SK-MEL-5 (cell line): ENCODE measurements at regions not wholly inside any gene's neighbourhood (a gene's known extent, or its start where the extent isn't known, plus 50 kb on each side); places are given as distances from the start of the nearest gene placed in this dataset.

ENCODE experiments used
- DNase-seq: peaks from one replicate; pipeline ENCODE4 v3.0.0-alpha.2; 2016; ENCODE audit warnings: low read depth, low spot score
- in situ Hi-C: cut with HindIII; loops from 2 replicates; pipeline ENCODE4 v1.10.0; 2016; ENCODE audit warnings: low sequenced_read_pairs, high pct_unique_total_duplicates, low pct_unique_long_range_greater_than_20kb

DNA sequence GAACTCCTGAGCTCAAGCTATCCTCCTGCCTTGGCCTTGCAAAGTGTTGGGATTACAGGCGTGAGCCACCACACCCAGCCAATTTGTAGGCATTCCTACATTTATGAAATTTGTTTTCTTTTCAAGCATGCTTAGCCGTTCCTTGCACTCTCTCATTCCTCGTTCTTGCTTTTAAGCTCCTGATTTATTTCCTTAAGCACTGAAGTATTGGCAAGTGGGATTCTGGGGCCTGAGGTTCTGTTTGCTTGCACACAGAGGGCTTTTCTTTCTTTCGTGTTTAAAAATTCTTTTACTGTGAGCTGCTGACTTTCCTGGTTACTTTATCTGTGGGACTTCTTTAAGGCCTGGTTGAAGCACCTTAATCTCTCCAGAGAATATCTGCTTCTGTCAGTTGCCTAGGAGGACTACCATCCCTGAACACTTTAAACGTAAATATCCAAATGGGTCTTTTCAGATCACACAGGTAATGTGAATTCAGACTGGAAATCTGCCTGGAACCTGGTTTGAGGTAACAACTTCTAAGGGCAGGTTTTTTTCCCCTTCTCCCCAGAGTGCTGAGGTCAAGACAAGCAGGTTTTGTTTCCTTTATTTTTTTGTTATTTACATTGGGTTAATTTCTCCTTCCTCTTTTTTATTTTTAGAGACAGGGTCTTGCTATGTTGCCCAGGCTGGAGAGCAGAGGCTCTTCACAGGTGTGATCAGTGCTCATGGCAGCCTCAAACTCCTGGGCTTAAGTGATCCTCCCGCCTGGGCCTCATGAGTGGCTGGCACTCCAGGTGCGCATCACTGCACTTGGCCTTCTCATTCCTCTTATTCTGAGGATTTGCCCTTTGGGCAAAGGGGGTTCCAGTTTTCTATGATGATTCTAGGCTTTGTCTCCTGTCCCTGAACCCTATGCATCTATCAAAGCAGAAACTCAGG, 102.9 kb downstream of the PFKFB3 start:
- in situ Hi-C loops, result no loop called here
- DNase-seq, result no peak

DNA sequence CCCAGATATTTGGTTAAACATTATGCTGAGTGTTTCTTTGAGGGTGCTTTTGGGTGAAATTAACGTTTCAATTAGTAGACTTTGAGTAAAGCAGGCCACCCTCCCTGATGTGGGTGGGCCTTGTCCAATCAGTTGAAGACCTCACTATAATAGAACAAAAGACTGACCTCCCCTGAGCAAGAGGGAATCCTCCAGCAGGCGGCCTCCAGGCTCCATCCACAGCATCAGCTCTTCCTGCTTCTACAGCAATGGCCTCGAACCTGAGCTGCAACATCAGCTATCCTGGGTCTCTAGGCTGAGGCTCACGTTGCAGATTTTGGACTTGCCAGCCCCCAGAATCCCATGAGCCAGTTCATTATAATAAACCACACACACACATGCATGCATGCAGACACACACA, 104.2 kb downstream of the PFKFB3 start:
- in situ Hi-C loops, result no loop called here

GRCh38 chr10:6309816-6310215, 107.1 kb downstream of the PFKFB3 start:
- no peak for DNase-seq
- in situ Hi-C loops, result no loop called here

More for the DNA sequence above, 104.2 kb downstream of the PFKFB3 start:
- no peak for DNase-seq

DNA sequence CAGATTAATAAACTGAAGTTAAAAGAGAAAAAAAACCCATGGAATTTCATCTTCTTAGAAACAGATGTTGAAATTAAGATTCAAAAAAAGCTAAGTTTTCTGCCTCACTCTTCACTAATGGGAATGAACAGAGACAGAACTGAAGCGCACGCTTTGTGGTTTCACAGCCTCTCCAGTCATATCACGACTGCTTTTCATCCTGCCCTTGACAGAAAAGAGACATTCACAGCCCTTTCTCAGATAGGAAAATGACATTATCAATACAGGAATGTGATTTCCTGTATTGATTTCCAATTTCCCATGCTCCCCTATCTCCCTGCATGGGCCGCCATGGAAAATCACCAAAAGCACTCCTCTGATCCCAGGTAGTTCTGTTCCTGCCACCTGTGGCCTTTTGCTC, 108.2 kb downstream of the PFKFB3 start:
- no peak for DNase-seq
- in situ Hi-C loops, result no loop called here

GRCh38 chr10:6311700-6312330, 109.1 kb downstream of the PFKFB3 start:
- in situ Hi-C loops, result no loop called here
- DNase-seq, result no peak

DNA sequence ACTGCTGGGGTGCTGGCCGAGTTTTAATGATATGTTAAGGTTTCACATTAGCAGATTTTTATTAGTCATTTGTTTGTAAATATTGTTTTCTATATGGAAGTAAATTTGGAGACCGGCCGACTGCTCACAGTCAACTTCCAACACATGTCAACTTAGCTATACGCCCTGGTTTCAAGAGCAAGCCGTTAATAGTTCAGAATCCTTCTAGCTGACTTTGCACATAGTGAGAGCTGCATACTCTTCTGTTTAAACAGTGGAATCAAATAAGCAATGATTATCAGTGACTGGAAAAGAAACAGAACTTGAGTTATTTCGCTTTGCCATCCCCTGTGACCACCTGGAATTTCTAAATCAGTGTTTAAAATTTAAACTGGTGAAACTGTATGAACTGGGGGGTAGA, 109.9 kb downstream of the PFKFB3 start:
- in situ Hi-C loops, result no loop called here
- no peak for DNase-seq

DNA sequence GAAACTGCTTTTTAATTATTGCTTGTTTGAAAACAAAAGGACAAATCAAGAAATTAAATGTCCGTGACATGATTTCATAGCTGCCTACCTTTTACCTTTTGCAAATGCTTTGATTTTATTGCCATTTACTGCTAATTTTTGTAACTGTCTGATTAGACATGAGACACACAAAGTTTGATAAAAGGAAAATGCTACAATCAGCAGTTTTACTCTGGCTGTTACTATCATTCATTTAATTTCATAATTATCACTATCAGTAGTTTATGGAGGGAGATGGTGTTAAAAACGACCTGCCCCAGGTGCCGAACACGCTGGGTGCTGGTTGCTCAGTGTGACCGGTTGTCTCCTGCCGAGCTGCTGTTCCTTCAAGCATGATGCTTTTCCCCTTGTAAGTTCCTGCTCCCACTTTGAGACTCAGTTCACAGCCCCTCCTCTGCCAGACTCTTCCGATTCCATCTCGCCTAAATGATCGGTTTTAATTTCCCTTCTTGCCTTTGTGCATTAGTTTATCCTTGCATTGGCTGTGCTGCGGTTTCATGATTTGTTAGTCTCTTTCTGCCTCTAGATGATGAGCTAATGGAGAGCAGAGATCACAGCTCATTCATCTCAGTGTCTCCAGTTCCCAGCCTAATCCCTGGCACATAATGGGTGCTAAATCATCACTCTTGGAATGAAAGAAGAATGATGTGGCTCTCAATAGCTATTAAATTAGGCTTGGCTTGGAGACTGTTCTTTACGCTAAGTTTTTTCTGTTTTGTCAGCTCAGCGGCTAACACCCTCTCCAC, 110.6 kb downstream of the PFKFB3 start:
- no peak for DNase-seq
- in situ Hi-C loops, result no loop called here

GRCh38 chr10:6314620-6315205, 112.0 kb downstream of the PFKFB3 start:
- no peak for DNase-seq
- in situ Hi-C loops, result no loop called here

GRCh38 chr10:6319119-6319518, 116.4 kb downstream of the PFKFB3 start:
- in situ Hi-C loops, result no loop called here

DNA sequence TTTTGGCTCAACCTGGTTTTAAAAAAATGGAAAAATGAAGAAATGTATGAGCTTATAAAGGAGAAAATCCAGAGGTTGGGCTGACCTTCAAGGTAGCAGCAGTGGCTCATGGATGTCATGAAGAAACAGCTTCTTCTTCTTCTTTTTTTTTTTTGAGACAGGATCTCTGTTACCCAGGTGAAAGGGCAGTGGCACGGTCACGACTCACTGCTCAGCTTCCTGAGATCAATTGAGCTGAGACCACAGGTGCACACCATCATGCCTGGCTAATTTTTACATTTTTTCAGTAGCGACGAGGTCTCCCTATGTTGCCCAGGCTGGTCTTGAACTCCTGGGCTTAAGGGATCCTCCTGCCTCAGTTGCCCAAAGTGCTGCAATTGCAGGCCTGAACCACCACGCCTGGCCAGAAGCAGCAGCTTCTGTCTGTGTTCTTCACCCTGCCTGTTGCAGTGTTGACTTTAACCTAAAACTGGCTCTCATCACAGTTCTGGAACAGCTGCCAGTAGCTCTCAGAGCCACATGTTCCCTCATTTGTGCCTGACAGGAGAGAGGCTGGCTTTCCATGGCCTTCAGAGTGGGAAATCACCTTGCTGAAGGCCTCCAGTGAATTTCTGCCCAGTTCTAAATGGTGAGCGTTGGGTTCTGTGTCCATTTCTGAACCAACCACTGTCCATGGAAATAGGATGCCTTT, 117.7 kb downstream of the PFKFB3 start:
- no peak for DNase-seq
- in situ Hi-C loops, result no loop called here

More at GRCh38 chr10:6319119-6319518, 116.4 kb downstream of the PFKFB3 start:
- no peak for DNase-seq

DNA sequence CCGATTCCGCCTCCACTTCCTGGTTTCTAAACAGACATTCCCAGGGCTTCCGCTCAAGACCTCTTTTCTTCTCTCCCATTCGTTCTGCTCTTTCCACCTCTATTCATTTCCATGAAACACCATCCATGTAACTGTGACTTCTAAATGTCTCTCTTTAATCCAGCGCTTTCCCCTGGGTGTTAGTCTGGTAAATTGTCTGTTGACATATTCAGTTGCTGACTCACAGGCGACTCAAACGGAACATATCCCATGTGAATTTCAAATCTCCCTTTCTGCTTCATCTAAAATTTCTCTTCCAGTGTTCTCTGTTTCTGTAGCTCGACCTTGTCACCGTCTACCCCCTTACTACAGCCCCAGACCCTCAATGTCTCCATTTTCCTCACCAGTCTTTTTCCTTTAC, 119.1 kb downstream of the PFKFB3 start:
- in situ Hi-C loops, result no loop called here
- no peak for DNase-seq

- in situ Hi-C loops, result no loop called here
- no peak for DNase-seq
These were observed 120.1 kb downstream of the PFKFB3 start for GRCh38 chr10:6322805-6323204.

GRCh38 chr10:6327961-6328698, 125.4 kb downstream of the PFKFB3 start:
- in situ Hi-C loops, result no loop called here
- no peak for DNase-seq

- in situ Hi-C loops, result no loop called here
These were observed 126.1 kb downstream of the PFKFB3 start for GRCh38 chr10:6328699-6329423.

GRCh38 chr10:6333086-6333485, 130.4 kb downstream of the PFKFB3 start:
- no peak for DNase-seq
- in situ Hi-C loops, result no loop called here

More at GRCh38 chr10:6328699-6329423, 126.1 kb downstream of the PFKFB3 start:
- DNase-seq, result no peak

- in situ Hi-C loops, result no loop called here
- no peak for DNase-seq
These were observed 131.2 kb downstream of the PFKFB3 start for GRCh38 chr10:6333973-6334372.
